ENCODE measurements at regions not wholly inside any gene's neighbourhood (a gene's known extent, or its start where the extent isn't known, plus 50 kb on each side); places are given as distances from the start of the nearest gene placed in this dataset.

GRCh38 chr3:87173776-87174175 lies 53.3 kb upstream of the CHMP2B start:
- no peak overlapping the region for H2AFZ ChIP-seq (ENCODE audit: low read depth, low read length)
- TF ChIP-seq JUN (IDR thresholded peaks at IDR 0.05; ENCODE audit: borderline replicate concordance, insufficient read depth, insufficient read length, low read depth), result no peak
- no peaks in the 10 kb centered on the region for H3K27me3 ChIP-seq (ENCODE audit: control insufficient read depth in 2 of 2, insufficient read depth in 2 of 2, low read length in 2 of 2)
- no peaks in the 10 kb centered on the region for H3K4me1 ChIP-seq (ENCODE audit: control insufficient read depth, extremely low read depth, insufficient read depth, low read length)
- no peak overlapping the region for H3K4me3 ChIP-seq (replicated peaks in 1 of 3; ENCODE audit: insufficient read depth in 1 of 3, low read depth in 1 of 3, low read length in 3 of 3)
- no peaks in the 10 kb centered on the region for H3K36me3 ChIP-seq (ENCODE audit: control insufficient read depth in 2 of 2, extremely low read depth in 1 of 2, insufficient read depth in 2 of 2, low read length in 2 of 2)
- no peaks in the 10 kb centered on the region for H3K79me2 ChIP-seq (ENCODE audit: control insufficient read depth, insufficient read depth, low read length)
- DNase-seq (ENCODE audit: low read depth, low spot score) (no peak), FAIRE-seq (peak; percentile 31)
- H3K4me2 ChIP-seq (ENCODE audit: insufficient read depth, low read length), result no peak overlapping the region
- ChIA-PET POLR2A (no interaction called here), CTCF (no interaction called here)
- H4K20me1 ChIP-seq (replicated peaks; ENCODE audit: control insufficient read depth, extremely low read depth, insufficient read depth, low read length), result no peaks in the 10 kb centered on the region
- intact Hi-C loops (cut with micrococcal nuclease), result no loop called here
- no TSS peak for BruUV-seq (replicated peaks)
- dilution Hi-C loops (cut with MboI; ENCODE audit: extremely low pct_ligation_motif_present, low sequenced_read_pairs), result no loop called here
- no peak overlapping the region for H3K27ac ChIP-seq (ENCODE audit: insufficient read depth, low read depth, low read length)
- no peaks in the 10 kb centered on the region for H3K9me1 ChIP-seq (replicated peaks; ENCODE audit: control insufficient read depth, extremely low read depth, insufficient read depth, low read length)
- no peak overlapping the region for H3K9ac ChIP-seq (replicated peaks; ENCODE audit: extremely low read depth, insufficient read depth, low read length)
- H3K9me3 ChIP-seq (replicated peaks; ENCODE audit: control insufficient read depth, insufficient read depth, low read length), result no peaks in the 10 kb centered on the region

GRCh38 chr3:87173071-87173470 lies 54.0 kb upstream of the CHMP2B start:
- Histone ChIP-seq H3K9me1 (replicated peaks; ENCODE audit: control insufficient read depth, extremely low read depth, insufficient read depth, low read length) (no peaks in the 10 kb centered on the region), H3K79me2 (ENCODE audit: control insufficient read depth, insufficient read depth, low read length) (no peaks in the 10 kb centered on the region), H4K20me1 (replicated peaks; ENCODE audit: control insufficient read depth, extremely low read depth, insufficient read depth, low read length) (no peaks in the 10 kb centered on the region), H3K9me3 (replicated peaks; ENCODE audit: control insufficient read depth, insufficient read depth, low read length) (no peaks in the 10 kb centered on the region), H2AFZ (ENCODE audit: low read depth, low read length) (no peak overlapping the region), H3K27me3 (ENCODE audit: control insufficient read depth in 2 of 2, insufficient read depth in 2 of 2, low read length in 2 of 2) (peaks cover 0 to 2% of the 10 kb centered on the region in 2 experiments), H3K4me3 (replicated peaks in 1 of 3; ENCODE audit: insufficient read depth in 1 of 3, low read depth in 1 of 3, low read length in 3 of 3) (no peak overlapping the region), H3K4me1 (ENCODE audit: control insufficient read depth, extremely low read depth, insufficient read depth, low read length) (no peaks in the 10 kb centered on the region), H3K4me2 (ENCODE audit: insufficient read depth, low read length) (no peak overlapping the region), H3K27ac (ENCODE audit: insufficient read depth, low read depth, low read length) (no peak overlapping the region), H3K36me3 (ENCODE audit: control insufficient read depth in 2 of 2, extremely low read depth in 1 of 2, insufficient read depth in 2 of 2, low read length in 2 of 2) (no peaks in the 10 kb centered on the region), H3K9ac (replicated peaks; ENCODE audit: extremely low read depth, insufficient read depth, low read length) (no peak overlapping the region)
- dilution Hi-C loops (cut with MboI; ENCODE audit: extremely low pct_ligation_motif_present, low sequenced_read_pairs) (no loop called here), intact Hi-C loops (cut with micrococcal nuclease) (no loop called here)
- DNase-seq (ENCODE audit: low read depth, low spot score) (no peak), FAIRE-seq (no peak)
- ChIA-PET CTCF (no interaction called here), POLR2A (no interaction called here)
- BruUV-seq (replicated peaks), result no TSS peak
- no peak for TF ChIP-seq GATA2 (IDR thresholded peaks at IDR 0.05; ENCODE audit: insufficient read depth, insufficient read length, low read depth, low read length)
- no peak for TF ChIP-seq MYC (IDR thresholded peaks at IDR 0.05; ENCODE audit: low read depth, low read length)
- no peak for TF ChIP-seq JUN (IDR thresholded peaks at IDR 0.05; ENCODE audit: borderline replicate concordance, insufficient read depth, insufficient read length, low read depth)
- TF ChIP-seq MAX (IDR thresholded peaks at IDR 0.05; ENCODE audit: insufficient read depth, insufficient read length), result no peak
- TF ChIP-seq POLR2AphosphoS5 (IDR thresholded peaks at IDR 0.05; ENCODE audit: insufficient read depth, low read depth, low read length), result no peak
- no peak for TF ChIP-seq EZH2 (IDR thresholded peaks at IDR 0.05; ENCODE audit: borderline replicate concordance, low read depth, low read length, severe bottlenecking)
- no peak for TF ChIP-seq FOS (IDR thresholded peaks at IDR 0.05; ENCODE audit: borderline replicate concordance, insufficient read depth, low read length)
